C4-2B (cell line): ENCODE measurements at regions not wholly inside any gene's neighbourhood (a gene's known extent, or its start where the extent isn't known, plus 50 kb on each side); places are given as distances from the start of the nearest gene placed in this dataset.

ENCODE experiments used
- ZFX ChIP-seq: fragments of 450-650 bp; IDR thresholded peaks from 2 replicates; pipeline ENCODE4 v1.6.1; 2017
- TF ChIP-seq, protein P1 (sequence below): fragments of 450-650 bp; conservative IDR thresholded peaks from 2 replicates; pipeline ENCODE4 v1.5.1; 2017; ENCODE audit warnings: mild to moderate bottlenecking

GRCh38 chr13:31627097-31627845, 112.1 kb upstream of the RXFP2 start:
- TF ChIP-seq, protein P1, sequence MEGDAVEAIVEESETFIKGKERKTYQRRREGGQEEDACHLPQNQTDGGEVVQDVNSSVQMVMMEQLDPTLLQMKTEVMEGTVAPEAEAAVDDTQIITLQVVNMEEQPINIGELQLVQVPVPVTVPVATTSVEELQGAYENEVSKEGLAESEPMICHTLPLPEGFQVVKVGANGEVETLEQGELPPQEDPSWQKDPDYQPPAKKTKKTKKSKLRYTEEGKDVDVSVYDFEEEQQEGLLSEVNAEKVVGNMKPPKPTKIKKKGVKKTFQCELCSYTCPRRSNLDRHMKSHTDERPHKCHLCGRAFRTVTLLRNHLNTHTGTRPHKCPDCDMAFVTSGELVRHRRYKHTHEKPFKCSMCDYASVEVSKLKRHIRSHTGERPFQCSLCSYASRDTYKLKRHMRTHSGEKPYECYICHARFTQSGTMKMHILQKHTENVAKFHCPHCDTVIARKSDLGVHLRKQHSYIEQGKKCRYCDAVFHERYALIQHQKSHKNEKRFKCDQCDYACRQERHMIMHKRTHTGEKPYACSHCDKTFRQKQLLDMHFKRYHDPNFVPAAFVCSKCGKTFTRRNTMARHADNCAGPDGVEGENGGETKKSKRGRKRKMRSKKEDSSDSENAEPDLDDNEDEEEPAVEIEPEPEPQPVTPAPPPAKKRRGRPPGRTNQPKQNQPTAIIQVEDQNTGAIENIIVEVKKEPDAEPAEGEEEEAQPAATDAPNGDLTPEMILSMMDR: no peak
- no peak for TF ChIP-seq ZFX
